OCI-LY7 (cell line): ENCODE measurements at regions not wholly inside any gene's neighbourhood (a gene's known extent, or its start where the extent isn't known, plus 50 kb on each side); places are given as distances from the start of the nearest gene placed in this dataset.

Experiments used
- CTCF ChIP-seq: fragments of 200-600 bp; sonication (generic); conservative IDR thresholded peaks from 2 replicates; pipeline ENCODE4 v1.5.1; 2014; ENCODE audit warnings: mild to moderate bottlenecking, antibody characterized with exemption, low read length, moderate library complexity, mixed read lengths
- EZH2phosphoT487 ChIP-seq: fragments of 200-600 bp; sonication (generic); IDR thresholded peaks from 2 replicates; pipeline ENCODE4 v1.6.1; 2018; ENCODE audit warnings: low read depth, borderline replicate concordance, mild to moderate bottlenecking, mixed run types, antibody characterized with exemption, low read length, moderate library complexity, mixed read lengths

- TF ChIP-seq CTCF (no peak), EZH2phosphoT487 (no peak)
Measured at GRCh38 chr4:187903700-187904099, 91.9 kb upstream of the ZFP42 start.
